ENCODE measurements at regions not wholly inside any gene's neighbourhood (a gene's known extent, or its start where the extent isn't known, plus 50 kb on each side); places are given as distances from the start of the nearest gene placed in this dataset.
"Not testable (repeated sequence)": the region's sequence is repeated elsewhere in the genome, so short reads cannot be mapped to it uniquely, and the experiment has no call there.

- WGBS = 58% methylated on average over 2 of the region's 2 CpGs
- no peak for DNase-seq (ENCODE audit: extremely low spot score)
- Histone ChIP-seq H3K4me1 (no peaks in the 10 kb centered on the region), H3K4me3 (no peak overlapping the region), H3K27me3 (peaks cover 0 to 67% (median 0%) of the 10 kb centered on the region in 4 donors), H3K9me3 (peaks cover 0 to 16% (median 8%) of the 10 kb centered on the region in 4 donors), H3K27ac (replicated peaks in 1 of 4) (no peak overlapping the region), H3K36me3 (no peaks in the 10 kb centered on the region)
- TF ChIP-seq EP300 (IDR thresholded peaks at IDR 0.05) = no peak
- no peak for TF ChIP-seq POLR2AphosphoS5 (IDR thresholded peaks at IDR 0.05)
- TF ChIP-seq POLR2A (IDR thresholded peaks at IDR 0.05; ENCODE audit: low read depth) = no peak
- TF ChIP-seq CTCF (IDR thresholded peaks at IDR 0.05) = no peak
- intact Hi-C loops (cut with DNase I) = no loop called here
These were observed 75.1 kb upstream of the NUP50 start for GRCh38 chr22:45088576-45088975.

GRCh38 chr22:45090497-45090910 lies 73.2 kb upstream of the NUP50 start:
- TF ChIP-seq POLR2AphosphoS5 (IDR thresholded peaks at IDR 0.05) = no peak
- no peak for TF ChIP-seq EP300 (IDR thresholded peaks at IDR 0.05)
- H3K4me1 ChIP-seq = no peaks in the 10 kb centered on the region
- H3K4me3 ChIP-seq = no peak overlapping the region
- H3K27ac ChIP-seq (replicated peaks in 1 of 4) = no peak overlapping the region
- H3K36me3 ChIP-seq = no peaks in the 10 kb centered on the region
- H3K27me3 ChIP-seq = peaks cover 0 to 67% (median under 1%) of the 10 kb centered on the region in 4 donors
- intact Hi-C loops (cut with DNase I) = no loop called here
- peaks cover 0 to 17% (median 8%) of the 10 kb centered on the region in 4 donors for H3K9me3 ChIP-seq
- 24% methylated on average over 10 of the region's 10 CpGs for WGBS
- DNase-seq (ENCODE audit: extremely low spot score) = no peak

- no peak for TF ChIP-seq POLR2A (IDR thresholded peaks at IDR 0.05; ENCODE audit: low read depth)
- Histone ChIP-seq H3K4me3 (no peak overlapping the region), H3K27me3 (peaks cover 0 to 65% (median 2%) of the 10 kb centered on the region in 4 donors), H3K4me1 (no peaks in the 10 kb centered on the region), H3K9me3 (peaks cover 0 to 17% (median 8%) of the 10 kb centered on the region in 4 donors), H3K36me3 (no peaks in the 10 kb centered on the region), H3K27ac (replicated peaks in 1 of 4) (no peak overlapping the region)
- intact Hi-C loops (cut with DNase I) = no loop called here
- 72% methylated on average over 33 of the region's 33 CpGs for WGBS
- DNase-seq (ENCODE audit: extremely low spot score) = no peak
These were observed 72.4 kb upstream of the NUP50 start for GRCh38 chr22:45091254-45091854.

GRCh38 chr22:45091875-45092274 lies 71.8 kb upstream of the NUP50 start:
- Histone ChIP-seq H3K9me3 (peaks cover 0 to 17% (median 8%) of the 10 kb centered on the region in 4 donors), H3K27me3 (peaks cover 0 to 69% (median 2%) of the 10 kb centered on the region in 4 donors)
- intact Hi-C loops (cut with DNase I); H3K4me3 ChIP-seq; H3K36me3 ChIP-seq; H3K4me1 ChIP-seq; H3K27ac ChIP-seq (replicated peaks in 1 of 4); DNase-seq (ENCODE audit: extremely low spot score): not testable (repeated sequence)
- 92% methylated on average over 20 of the region's 20 CpGs for WGBS

GRCh38 chr22:45092644-45093043 lies 71.1 kb upstream of the NUP50 start:
- H3K36me3 ChIP-seq = no peaks in the 10 kb centered on the region
- no peak overlapping the region for H3K27ac ChIP-seq (replicated peaks in 1 of 4)
- 86% methylated on average over 4 of the region's 4 CpGs for WGBS
- intact Hi-C loops (cut with DNase I) = no loop called here
- no peak overlapping the region for H3K4me3 ChIP-seq
- H3K4me1 ChIP-seq = no peaks in the 10 kb centered on the region
- H3K9me3 ChIP-seq = peaks cover 0 to 17% (median 8%) of the 10 kb centered on the region in 4 donors
- no peak for DNase-seq (ENCODE audit: extremely low spot score)
- TF ChIP-seq CTCF (IDR thresholded peaks at IDR 0.05) (no peak), EP300 (IDR thresholded peaks at IDR 0.05) (no peak), POLR2A (IDR thresholded peaks at IDR 0.05; ENCODE audit: low read depth) (no peak), POLR2AphosphoS5 (IDR thresholded peaks at IDR 0.05) (no peak)
- peaks cover 0 to 76% (median 2%) of the 10 kb centered on the region in 4 donors for H3K27me3 ChIP-seq

GRCh38 chr22:45093609-45094008 lies 70.1 kb upstream of the NUP50 start:
- TF ChIP-seq CTCF (IDR thresholded peaks at IDR 0.05) (no peak), EP300 (IDR thresholded peaks at IDR 0.05) (no peak), POLR2A (IDR thresholded peaks at IDR 0.05; ENCODE audit: low read depth) (no peak), POLR2AphosphoS5 (IDR thresholded peaks at IDR 0.05) (no peak)
- peaks cover 0 to 78% (median 2%) of the 10 kb centered on the region in 4 donors for H3K27me3 ChIP-seq
- intact Hi-C loops (cut with DNase I) = no loop called here
- no peaks in the 10 kb centered on the region for H3K36me3 ChIP-seq
- peaks cover 0 to 17% (median 8%) of the 10 kb centered on the region in 4 donors for H3K9me3 ChIP-seq
- 43% methylated on average over 9 of the region's 9 CpGs for WGBS
- DNase-seq (ENCODE audit: extremely low spot score) = no peak
- H3K27ac ChIP-seq (replicated peaks in 1 of 4) = no peak overlapping the region
- no peak overlapping the region for H3K4me3 ChIP-seq
- no peaks in the 10 kb centered on the region for H3K4me1 ChIP-seq
